ENCODE measurements at regions not wholly inside any gene's neighbourhood (a gene's known extent, or its start where the extent isn't known, plus 50 kb on each side); places are given as distances from the start of the nearest gene placed in this dataset.
"Not testable (repeated sequence)": the region's sequence is repeated elsewhere in the genome, so short reads cannot be mapped to it uniquely, and the experiment has no call there.

- TF ChIP-seq POLR2A (IDR thresholded peaks at IDR 0.05) (no peak), CTCF (IDR thresholded peaks at IDR 0.05) (no peak), POLR2AphosphoS5 (IDR thresholded peaks at IDR 0.05) (no peak)
- Histone ChIP-seq H3K27ac (no peak overlapping the region), H3K9me3 (no peaks in the 10 kb centered on the region), H3K36me3 (no peaks in the 10 kb centered on the region), H3K27me3 (replicated peaks; ENCODE audit: insufficient read depth) (no peaks in the 10 kb centered on the region), H3K4me3 (no peak overlapping the region), H3K4me1 (replicated peaks) (no peaks in the 10 kb centered on the region)
- WGBS = 87% methylated on average over 5 of the region's 5 CpGs
- DNase-seq (ENCODE audit: low spot score) = no peak
- intact Hi-C loops (cut with DNase I) = loop anchor here (10.0 kb wide), 1 partner anchor 99 kb away; no protein-coding TSS in a partner anchor
Measured at GRCh38 chr6:132025468-132025867, 74.3 kb upstream of the CCN2 start.

GRCh38 chr6:132023490-132023889 lies 72.3 kb upstream of the CCN2 start:
- intact Hi-C loops (cut with DNase I) = loop anchor here (5.0 to 10.0 kb wide), 2 partner anchors 71 to 101 kb away; partner anchors contain the start of gene CCN2

GRCh38 chr6:132021552-132022375 lies 70.6 kb upstream of the CCN2 start:
- H3K4me1 ChIP-seq (replicated peaks) = no peaks in the 10 kb centered on the region
- no peaks in the 10 kb centered on the region for H3K9me3 ChIP-seq
- no peak for DNase-seq (ENCODE audit: low spot score)
- H3K27me3 ChIP-seq (replicated peaks; ENCODE audit: insufficient read depth) = no peaks in the 10 kb centered on the region
- intact Hi-C loops (cut with DNase I) = loop anchor here (5.0 to 10.0 kb wide), 2 partner anchors 69 to 103 kb away; partner anchors contain the start of gene CCN2
- no peak for TF ChIP-seq POLR2AphosphoS5 (IDR thresholded peaks at IDR 0.05)
- no peak for TF ChIP-seq POLR2A (IDR thresholded peaks at IDR 0.05)
- TF ChIP-seq CTCF (IDR thresholded peaks at IDR 0.05) = no peak
- H3K4me3 ChIP-seq = no peak overlapping the region
- H3K27ac ChIP-seq = no peak overlapping the region
- WGBS = 82% methylated on average over 4 of the region's 4 CpGs
- H3K36me3 ChIP-seq = no peaks in the 10 kb centered on the region

More at GRCh38 chr6:132023490-132023889, 72.3 kb upstream of the CCN2 start:
- Histone ChIP-seq H3K4me1 (replicated peaks) (no peaks in the 10 kb centered on the region), H3K36me3 (no peaks in the 10 kb centered on the region), H3K27me3 (replicated peaks; ENCODE audit: insufficient read depth) (no peaks in the 10 kb centered on the region), H3K27ac (no peak overlapping the region), H3K9me3 (no peaks in the 10 kb centered on the region), H3K4me3 (no peak overlapping the region)
- TF ChIP-seq POLR2A (IDR thresholded peaks at IDR 0.05) (no peak), POLR2AphosphoS5 (IDR thresholded peaks at IDR 0.05) (no peak), CTCF (IDR thresholded peaks at IDR 0.05) (no peak)
- no peak for DNase-seq (ENCODE audit: low spot score)
- WGBS = 99% methylated on average over 5 of the region's 5 CpGs

- intact Hi-C loops (cut with DNase I) = loop anchor here (5.0 to 10.0 kb wide), 2 partner anchors 69 to 104 kb away; partner anchors contain the start of gene CCN2
- not testable (repeated sequence) for H3K36me3 ChIP-seq; H3K4me1 ChIP-seq (replicated peaks); DNase-seq (ENCODE audit: low spot score); H3K27me3 ChIP-seq (replicated peaks; ENCODE audit: insufficient read depth); H3K9me3 ChIP-seq; H3K4me3 ChIP-seq
- peak overlapping the region; percentile 25 to 58 for H3K27ac ChIP-seq
- 100% methylated on average over 4 of the region's 4 CpGs for WGBS
Measured at GRCh38 chr6:132020918-132021317, 69.7 kb upstream of the CCN2 start.

GRCh38 chr6:132020138-132020581 lies 69.0 kb upstream of the CCN2 start:
- H3K4me1 ChIP-seq (replicated peaks) = no peaks in the 10 kb centered on the region
- TF ChIP-seq POLR2AphosphoS5 (IDR thresholded peaks at IDR 0.05) (peak; percentile 63), CTCF (IDR thresholded peaks at IDR 0.05) (no peak), POLR2A (IDR thresholded peaks at IDR 0.05) (no peak)
- WGBS = 32% methylated on average over 6 of the region's 6 CpGs
- no peaks in the 10 kb centered on the region for H3K36me3 ChIP-seq
- peak overlapping the region; percentile 25 to 58 for H3K27ac ChIP-seq
- DNase-seq (ENCODE audit: low spot score) = peak; percentile 19
- no peaks in the 10 kb centered on the region for H3K9me3 ChIP-seq
- no peak overlapping the region for H3K4me3 ChIP-seq
- no peaks in the 10 kb centered on the region for H3K27me3 ChIP-seq (replicated peaks; ENCODE audit: insufficient read depth)
- intact Hi-C loops (cut with DNase I) = loop anchor here (5.0 to 10.0 kb wide), 2 partner anchors 68 to 105 kb away; partner anchors contain the start of gene CCN2

Measured in prostate gland (tissue), 2 donors.